ENCODE measurements at regions not wholly inside any gene's neighbourhood (a gene's known extent, or its start where the extent isn't known, plus 50 kb on each side); places are given as distances from the start of the nearest gene placed in this dataset.

- no peaks in the 10 kb centered on the region for H3K27me3 ChIP-seq (ENCODE audit: insufficient read depth, poor library complexity, severe bottlenecking)
- no peaks in the 10 kb centered on the region for H3K36me3 ChIP-seq (ENCODE audit: low read depth)
- ATAC-seq (ENCODE audit: low read depth): no peak
- no peak for TF ChIP-seq CTCF (IDR thresholded peaks at IDR 0.05; ENCODE audit: poor library complexity, severe bottlenecking)
- H3K9me3 ChIP-seq (ENCODE audit: severe bottlenecking): no peaks in the 10 kb centered on the region
- no peak overlapping the region for H3K27ac ChIP-seq (ENCODE audit: poor library complexity, severe bottlenecking)
- no peaks in the 10 kb centered on the region for H3K4me1 ChIP-seq (ENCODE audit: insufficient read depth, poor library complexity, severe bottlenecking)
- no peak overlapping the region for H3K4me3 ChIP-seq (ENCODE audit: severe bottlenecking)
- no peak for DNase-seq (ENCODE audit: low spot score)
Measured at GRCh38 chr21:24272521-24272938, 1334.8 kb downstream of the MRPL39 start.

GRCh38 chr21:24265987-24266386 is 1341.3 kb downstream of the MRPL39 start:
- Histone ChIP-seq H3K4me3 (ENCODE audit: severe bottlenecking) (no peak overlapping the region), H3K27me3 (ENCODE audit: insufficient read depth, poor library complexity, severe bottlenecking) (no peaks in the 10 kb centered on the region), H3K4me1 (ENCODE audit: insufficient read depth, poor library complexity, severe bottlenecking) (no peaks in the 10 kb centered on the region), H3K27ac (ENCODE audit: poor library complexity, severe bottlenecking) (no peak overlapping the region), H3K36me3 (ENCODE audit: low read depth) (no peaks in the 10 kb centered on the region), H3K9me3 (ENCODE audit: severe bottlenecking) (no peaks in the 10 kb centered on the region)
- DNase-seq (ENCODE audit: low spot score): no peak
- TF ChIP-seq CTCF (IDR thresholded peaks at IDR 0.05; ENCODE audit: poor library complexity, severe bottlenecking): no peak
- ATAC-seq (ENCODE audit: low read depth): no peak

- TF ChIP-seq CTCF (IDR thresholded peaks at IDR 0.05; ENCODE audit: poor library complexity, severe bottlenecking): no peak
- Histone ChIP-seq H3K9me3 (ENCODE audit: severe bottlenecking) (no peaks in the 10 kb centered on the region), H3K27ac (ENCODE audit: poor library complexity, severe bottlenecking) (no peak overlapping the region), H3K36me3 (ENCODE audit: low read depth) (no peaks in the 10 kb centered on the region; the same call in 1 of the 2 replicates), H3K27me3 (ENCODE audit: insufficient read depth, poor library complexity, severe bottlenecking) (no peaks in the 10 kb centered on the region), H3K4me3 (ENCODE audit: severe bottlenecking) (no peak overlapping the region), H3K4me1 (ENCODE audit: insufficient read depth, poor library complexity, severe bottlenecking) (no peaks in the 10 kb centered on the region)
- ATAC-seq (ENCODE audit: low read depth): no peak
- no peak for DNase-seq (ENCODE audit: low spot score)
Measured at GRCh38 chr21:24260751-24261150, 1346.5 kb downstream of the MRPL39 start.

- H3K9me3 ChIP-seq (ENCODE audit: severe bottlenecking): no peaks in the 10 kb centered on the region
- ATAC-seq (ENCODE audit: low read depth): no peak
- no peaks in the 10 kb centered on the region for H3K4me1 ChIP-seq (ENCODE audit: insufficient read depth, poor library complexity, severe bottlenecking)
- TF ChIP-seq CTCF (IDR thresholded peaks at IDR 0.05; ENCODE audit: poor library complexity, severe bottlenecking): no peak
- no peak overlapping the region for H3K4me3 ChIP-seq (ENCODE audit: severe bottlenecking)
- H3K36me3 ChIP-seq (ENCODE audit: low read depth): no peaks in the 10 kb centered on the region; the same call in 1 of the 2 replicates
- no peak overlapping the region for H3K27ac ChIP-seq (ENCODE audit: poor library complexity, severe bottlenecking)
- H3K27me3 ChIP-seq (ENCODE audit: insufficient read depth, poor library complexity, severe bottlenecking): no peaks in the 10 kb centered on the region
- no peak for DNase-seq (ENCODE audit: low spot score)
Measured at GRCh38 chr21:24259241-24259640, 1348.0 kb downstream of the MRPL39 start.

- no peak for ATAC-seq (ENCODE audit: low read depth)
Measured at GRCh38 chr21:24255591-24255990, 1351.7 kb downstream of the MRPL39 start.

More at GRCh38 chr21:24255591-24255990, 1351.7 kb downstream of the MRPL39 start:
- no peak for TF ChIP-seq CTCF (IDR thresholded peaks at IDR 0.05; ENCODE audit: poor library complexity, severe bottlenecking)
- Histone ChIP-seq H3K4me3 (ENCODE audit: severe bottlenecking) (no peak overlapping the region), H3K27ac (ENCODE audit: poor library complexity, severe bottlenecking) (no peak overlapping the region), H3K27me3 (ENCODE audit: insufficient read depth, poor library complexity, severe bottlenecking) (peaks cover 2% of the 10 kb centered on the region), H3K9me3 (ENCODE audit: severe bottlenecking) (no peaks in the 10 kb centered on the region), H3K36me3 (ENCODE audit: low read depth) (no peaks in the 10 kb centered on the region; the same call in 1 of the 2 replicates), H3K4me1 (ENCODE audit: insufficient read depth, poor library complexity, severe bottlenecking) (no peaks in the 10 kb centered on the region)
- DNase-seq (ENCODE audit: low spot score): no peak

All from RWPE2 (cell line).